Progenitor cell of endocrine pancreas (in vitro differentiated cells): ENCODE measurements at regions not wholly inside any gene's neighbourhood (a gene's known extent, or its start where the extent isn't known, plus 50 kb on each side); places are given as distances from the start of the nearest gene placed in this dataset.

Experiments
- DNase-seq: peaks from one replicate; pipeline ENCODE4 v3.0.0; 2021; ENCODE audit warnings: low spot score; ENCODE audit not compliant: unreplicated experiment
- H3K27ac Mint-ChIP-seq: 2 replicates; pipeline ENCODE4 v1.8.0; 2021; ENCODE audit warnings: mild to moderate bottlenecking, moderate library complexity, mixed read lengths
- H3K27me3 Mint-ChIP-seq: 2 replicates; pipeline ENCODE4 v1.8.0; 2021; ENCODE audit warnings: mixed read lengths
- H3K36me3 Mint-ChIP-seq: 2 replicates; pipeline ENCODE4 v1.8.0; 2022; ENCODE audit warnings: mixed read lengths; ENCODE audit not compliant: insufficient read depth
- H3K4me1 Mint-ChIP-seq: 2 replicates; pipeline ENCODE4 v1.8.0; 2021; ENCODE audit warnings: low read depth, mixed read lengths
- H3K4me3 Mint-ChIP-seq: 2 replicates; pipeline ENCODE4 v1.8.0; 2021; ENCODE audit warnings: low read depth, mild to moderate bottlenecking, moderate library complexity, mixed read lengths
- H3K9me3 Mint-ChIP-seq: 2 replicates; pipeline ENCODE4 v1.8.0; 2021; ENCODE audit warnings: low read depth, mixed read lengths
- CTCF ChIP-seq: fragments of 200-600 bp; sonication (generic); IDR thresholded peaks from one replicate; pipeline ENCODE4 v1.5.0; 2021; ENCODE audit warnings: antibody characterized with exemption, mild to moderate bottlenecking; ENCODE audit not compliant: unreplicated experiment

- no peak for TF ChIP-seq CTCF
- Mint-ChIP-seq H3K27me3 (no peaks in the 10 kb centered on the region), H3K36me3 (no peaks in the 10 kb centered on the region), H3K4me1 (no peaks in the 10 kb centered on the region), H3K4me3 (no peak overlapping the region), H3K9me3 (no peaks in the 10 kb centered on the region), H3K27ac (no peak overlapping the region)
- no peak for DNase-seq
Observed at GRCh38 chr6:62914530-62914929, 296.7 kb upstream of the FKBP1C start.

- H3K4me3 Mint-ChIP-seq: no peak overlapping the region
- no peak overlapping the region for H3K27ac Mint-ChIP-seq
- DNase-seq: no peak
- H3K36me3 Mint-ChIP-seq: no peaks in the 10 kb centered on the region
- H3K9me3 Mint-ChIP-seq: no peaks in the 10 kb centered on the region
- no peak for TF ChIP-seq CTCF
- H3K4me1 Mint-ChIP-seq: no peaks in the 10 kb centered on the region
- H3K27me3 Mint-ChIP-seq: no peaks in the 10 kb centered on the region
Observed at GRCh38 chr6:62923728-62924127, 287.5 kb upstream of the FKBP1C start.

- no peak for TF ChIP-seq CTCF
- Mint-ChIP-seq H3K36me3 (no peaks in the 10 kb centered on the region), H3K9me3 (no peaks in the 10 kb centered on the region), H3K27ac (no peak overlapping the region), H3K27me3 (no peaks in the 10 kb centered on the region), H3K4me3 (no peak overlapping the region), H3K4me1 (no peaks in the 10 kb centered on the region)
- no peak for DNase-seq
Observed at GRCh38 chr6:62940848-62941247, 270.4 kb upstream of the FKBP1C start.

- Mint-ChIP-seq H3K36me3 (no peaks in the 10 kb centered on the region), H3K4me1 (no peaks in the 10 kb centered on the region), H3K27me3 (no peaks in the 10 kb centered on the region), H3K9me3 (no peaks in the 10 kb centered on the region), H3K4me3 (no peak overlapping the region), H3K27ac (no peak overlapping the region)
- no peak for TF ChIP-seq CTCF
- no peak for DNase-seq
Observed at GRCh38 chr6:62942000-62942399, 269.3 kb upstream of the FKBP1C start.

GRCh38 chr6:62968834-62969233 is 242.4 kb upstream of the FKBP1C start:
- Mint-ChIP-seq H3K9me3 (no peaks in the 10 kb centered on the region), H3K27me3 (no peaks in the 10 kb centered on the region), H3K4me1 (peaks cover 15% of the 10 kb centered on the region), H3K4me3 (no peak overlapping the region), H3K36me3 (no peaks in the 10 kb centered on the region), H3K27ac (no peak overlapping the region)
- TF ChIP-seq CTCF: no peak
- no peak for DNase-seq
